KMS-11 (cell line): ENCODE measurements at regions not wholly inside any gene's neighbourhood (a gene's known extent, or its start where the extent isn't known, plus 50 kb on each side); places are given as distances from the start of the nearest gene placed in this dataset.

Source experiments
- H2AFZ ChIP-seq: fragments of 200-600 bp; sonication (generic); 2 replicates; pipeline ENCODE4 v1.6.1; 2016; ENCODE audit warnings: antibody characterized with exemption, mixed run types, low read depth
- H3K27ac ChIP-seq: fragments of 200-600 bp; sonication (generic); 2 replicates; pipeline ENCODE4 v1.6.1; 2016; ENCODE audit warnings: mild to moderate bottlenecking, mixed run types
- H3K27me3 ChIP-seq: fragments of 200-600 bp; sonication (generic); 2 replicates; pipeline ENCODE4 v1.6.1; 2017; ENCODE audit warnings: mild to moderate bottlenecking, low read depth, mixed run types, moderate library complexity; ENCODE audit not compliant: insufficient read depth
- H3K36me3 ChIP-seq: fragments of 200-600 bp; sonication (generic); 2 replicates; pipeline ENCODE4 v1.6.1; 2017; ENCODE audit warnings: mild to moderate bottlenecking, mixed run types; ENCODE audit not compliant: insufficient read depth
- H3K4me1 ChIP-seq: fragments of 200-600 bp; sonication (generic); 2 replicates; pipeline ENCODE4 v1.6.1; 2016; ENCODE audit warnings: mild to moderate bottlenecking, low read depth, mixed run types; ENCODE audit not compliant: poor library complexity, severe bottlenecking
- H3K4me2 ChIP-seq: fragments of 200-600 bp; sonication (generic); 2 replicates; pipeline ENCODE4 v1.7.0; 2016; ENCODE audit warnings: mild to moderate bottlenecking, mixed run types
- H3K4me3 ChIP-seq: fragments of 200-600 bp; sonication (generic); IDR thresholded peaks from 2 replicates; pipeline ENCODE4 v1.6.1; 2017; ENCODE audit warnings: low read depth, low read length, mixed read lengths; ENCODE audit not compliant: insufficient read depth
- H3K79me2 ChIP-seq: fragments of 200-600 bp; sonication (generic); 2 replicates; pipeline ENCODE4 v1.6.1; 2016; ENCODE audit warnings: low read depth, mixed run types; ENCODE audit not compliant: insufficient read depth
- H3K9ac ChIP-seq: fragments of 200-600 bp; sonication (generic); 2 replicates; pipeline ENCODE4 v1.6.1; 2016; ENCODE audit warnings: mild to moderate bottlenecking, mixed run types
- H4K20me1 ChIP-seq: fragments of 200-600 bp; sonication (generic); 2 replicates; pipeline ENCODE4 v1.6.1; 2016; ENCODE audit warnings: mild to moderate bottlenecking, mixed run types; ENCODE audit not compliant: insufficient read depth
- TF ChIP-seq, protein P1 (sequence below): fragments of 200-600 bp; sonication (generic); conservative IDR thresholded peaks from 2 replicates; pipeline ENCODE4 v1.6.1; 2017; ENCODE audit warnings: low read depth, mild to moderate bottlenecking, antibody characterized with exemption, low read length, moderate library complexity, mixed read lengths

DNA sequence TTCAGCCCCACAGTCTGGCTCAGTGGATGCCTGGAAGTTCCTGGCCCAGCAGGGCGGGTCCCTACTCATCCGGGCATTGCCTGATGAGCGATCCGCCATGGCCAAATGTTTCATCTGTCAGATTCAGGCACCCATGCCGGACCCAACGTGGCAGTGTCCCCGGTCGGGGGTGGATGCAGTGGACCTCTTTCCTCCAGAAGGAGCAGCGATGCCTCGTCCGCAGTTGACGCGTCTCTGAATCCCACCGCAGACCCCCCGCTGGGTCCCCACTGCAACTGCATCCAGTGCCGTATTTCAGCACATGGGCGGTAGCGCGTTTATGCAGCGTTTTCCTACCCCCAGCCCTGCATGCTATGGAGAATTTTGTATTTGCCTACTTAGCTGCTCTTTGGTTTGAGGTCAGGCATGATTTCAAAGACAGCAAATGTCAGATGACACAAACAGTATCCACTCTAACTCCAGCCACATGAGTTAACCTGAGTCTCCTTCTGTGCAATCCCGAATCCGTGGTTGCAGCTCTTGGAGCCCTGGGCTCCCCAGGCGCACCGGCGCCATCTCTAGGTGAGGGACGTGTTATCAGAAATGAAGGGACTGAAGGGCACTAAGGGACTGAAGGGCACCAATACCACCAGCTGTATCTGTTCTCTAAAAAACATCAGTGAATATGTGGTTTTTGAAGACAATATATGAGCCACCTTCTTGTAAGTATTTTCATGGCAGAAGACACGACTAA, 72.6 kb upstream of the THBS2 start:
- Histone ChIP-seq H2AFZ (no peak overlapping the region), H3K79me2 (no peaks in the 10 kb centered on the region), H3K4me1 (no peaks in the 10 kb centered on the region), H3K4me2 (no peak overlapping the region), H3K4me3 (no peak overlapping the region), H4K20me1 (no peaks in the 10 kb centered on the region), H3K27ac (no peak overlapping the region), H3K36me3 (no peaks in the 10 kb centered on the region), H3K27me3 (no peaks in the 10 kb centered on the region; the same call in 1 of the 2 replicates), H3K9ac (no peak overlapping the region)
- TF ChIP-seq, protein P1, sequence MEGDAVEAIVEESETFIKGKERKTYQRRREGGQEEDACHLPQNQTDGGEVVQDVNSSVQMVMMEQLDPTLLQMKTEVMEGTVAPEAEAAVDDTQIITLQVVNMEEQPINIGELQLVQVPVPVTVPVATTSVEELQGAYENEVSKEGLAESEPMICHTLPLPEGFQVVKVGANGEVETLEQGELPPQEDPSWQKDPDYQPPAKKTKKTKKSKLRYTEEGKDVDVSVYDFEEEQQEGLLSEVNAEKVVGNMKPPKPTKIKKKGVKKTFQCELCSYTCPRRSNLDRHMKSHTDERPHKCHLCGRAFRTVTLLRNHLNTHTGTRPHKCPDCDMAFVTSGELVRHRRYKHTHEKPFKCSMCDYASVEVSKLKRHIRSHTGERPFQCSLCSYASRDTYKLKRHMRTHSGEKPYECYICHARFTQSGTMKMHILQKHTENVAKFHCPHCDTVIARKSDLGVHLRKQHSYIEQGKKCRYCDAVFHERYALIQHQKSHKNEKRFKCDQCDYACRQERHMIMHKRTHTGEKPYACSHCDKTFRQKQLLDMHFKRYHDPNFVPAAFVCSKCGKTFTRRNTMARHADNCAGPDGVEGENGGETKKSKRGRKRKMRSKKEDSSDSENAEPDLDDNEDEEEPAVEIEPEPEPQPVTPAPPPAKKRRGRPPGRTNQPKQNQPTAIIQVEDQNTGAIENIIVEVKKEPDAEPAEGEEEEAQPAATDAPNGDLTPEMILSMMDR = no peak

DNA sequence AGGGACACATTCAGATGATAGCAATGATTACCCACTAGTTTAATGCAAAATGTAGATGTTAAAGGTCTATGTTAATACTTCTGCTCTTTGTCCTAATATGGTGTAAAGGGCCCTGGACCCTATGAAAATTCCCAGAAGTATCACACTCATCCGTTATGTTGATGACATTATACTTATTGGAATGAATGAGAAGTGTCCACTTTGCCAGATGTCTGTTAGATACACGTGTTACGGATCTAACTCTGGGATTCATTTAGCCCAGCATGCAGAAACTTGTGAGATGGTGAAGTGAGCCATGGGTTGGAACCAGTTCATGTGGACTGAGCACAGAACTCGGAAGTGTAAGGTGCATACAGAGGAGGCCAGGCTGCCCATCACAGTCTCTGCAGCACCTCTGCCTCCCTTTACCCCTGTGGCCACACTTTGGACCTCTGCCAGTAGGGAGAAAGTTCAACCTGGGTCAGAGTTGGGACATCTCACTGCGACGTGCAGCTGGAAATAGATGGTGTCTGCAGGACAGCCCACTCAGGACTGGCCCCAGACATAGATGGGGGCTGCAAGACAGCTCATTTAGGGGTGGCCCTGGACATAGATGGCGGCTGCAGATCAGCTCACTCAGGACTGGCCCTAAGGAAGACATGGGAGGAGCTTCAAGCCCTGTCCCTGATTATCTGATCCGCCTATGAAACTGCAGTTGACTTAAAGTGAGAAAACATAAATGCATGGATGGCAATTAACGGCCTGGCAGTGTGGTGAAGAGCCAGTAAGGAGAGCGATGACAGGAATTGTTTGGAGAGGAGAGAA, 71.2 kb upstream of the THBS2 start:
- TF ChIP-seq, protein P1 = no peak
- Histone ChIP-seq H3K4me3 (no peak overlapping the region), H3K36me3 (no peaks in the 10 kb centered on the region), H3K27me3 (no peaks in the 10 kb centered on the region; the same call in 1 of the 2 replicates), H3K9ac (no peak overlapping the region), H3K79me2 (no peaks in the 10 kb centered on the region), H3K27ac (no peak overlapping the region), H2AFZ (no peak overlapping the region), H4K20me1 (no peaks in the 10 kb centered on the region), H3K4me2 (no peak overlapping the region), H3K4me1 (no peaks in the 10 kb centered on the region)

DNA sequence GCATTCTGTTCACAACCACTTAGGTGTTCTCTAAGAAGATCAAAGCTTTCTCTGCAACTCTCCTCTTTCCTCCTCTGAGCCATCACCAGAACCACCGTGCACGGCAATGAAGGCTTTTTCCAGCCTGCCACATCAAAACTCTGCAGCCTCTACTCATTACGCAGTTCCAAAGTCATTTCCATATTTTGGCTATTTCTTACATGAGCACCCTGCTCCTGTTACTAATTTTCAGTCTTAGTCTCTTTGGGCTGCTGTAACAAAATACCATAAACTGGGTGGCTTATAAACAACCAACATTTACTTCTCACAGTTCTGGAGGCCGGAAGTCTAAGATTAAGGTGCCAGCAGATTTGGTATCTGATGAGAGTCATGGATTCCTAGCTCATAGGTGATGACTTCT, 70.4 kb upstream of the THBS2 start:
- no peak overlapping the region for H2AFZ ChIP-seq
- no peak overlapping the region for H3K9ac ChIP-seq
- TF ChIP-seq, protein P1 = no peak
- no peaks in the 10 kb centered on the region for H3K36me3 ChIP-seq
- H3K27ac ChIP-seq = no peak overlapping the region
- H3K4me3 ChIP-seq = no peak overlapping the region
- no peaks in the 10 kb centered on the region for H3K79me2 ChIP-seq
- H3K4me2 ChIP-seq = no peak overlapping the region
- no peaks in the 10 kb centered on the region; the same call in 1 of the 2 replicates for H3K27me3 ChIP-seq
- H4K20me1 ChIP-seq = no peaks in the 10 kb centered on the region
- no peaks in the 10 kb centered on the region for H3K4me1 ChIP-seq

GRCh38 chr6:169323221-169323620, 69.6 kb upstream of the THBS2 start:
- Histone ChIP-seq H3K4me3 (no peak overlapping the region), H3K27me3 (no peaks in the 10 kb centered on the region; the same call in 1 of the 2 replicates)
- TF ChIP-seq, protein P1 = no peak

More at GRCh38 chr6:169323221-169323620, 69.6 kb upstream of the THBS2 start:
- no peaks in the 10 kb centered on the region for H3K4me1 ChIP-seq
- H2AFZ ChIP-seq = no peak overlapping the region
- no peak overlapping the region for H3K9ac ChIP-seq
- no peak overlapping the region for H3K4me2 ChIP-seq
- H3K79me2 ChIP-seq = no peaks in the 10 kb centered on the region
- H3K36me3 ChIP-seq = no peaks in the 10 kb centered on the region
- H4K20me1 ChIP-seq = no peaks in the 10 kb centered on the region
- no peak overlapping the region for H3K27ac ChIP-seq
